Gastrocnemius medialis (tissue), 4 donors: ENCODE measurements at regions not wholly inside any gene's neighbourhood (a gene's known extent, or its start where the extent isn't known, plus 50 kb on each side); places are given as distances from the start of the nearest gene placed in this dataset.

Experiments
- CTCF ChIP-seq, 5 experiments: fragments of 450-650 bp in 3 of 5; fragments of 200-600 bp in 2 of 5; sonication (generic) in 2 of 5; IDR thresholded peaks in 4 of 5; conservative IDR thresholded peaks in 1 of 5; 1 replicate in 4 of 5; 2 replicates in 1 of 5; pipeline ENCODE4 v1.5.1; 2016 to 2019; ENCODE audit warnings: antibody characterized with exemption in 5 of 5, mild to moderate bottlenecking in 3 of 5, moderate library complexity in 3 of 5
- POLR2A ChIP-seq, 2 donors: fragments of 450-650 bp; IDR thresholded peaks; one replicate each; pipeline ENCODE4 v1.6.1; 2017; ENCODE audit warnings: antibody characterized with exemption in 2 of 2, mild to moderate bottlenecking in 2 of 2, moderate library complexity in 2 of 2

- TF ChIP-seq POLR2A (IDR thresholded peaks at IDR 0.05) (no peak), CTCF (IDR thresholded peaks at IDR 0.05 in 4 of 5, conservative IDR thresholded peaks at IDR 0.05 in 1 of 5) (no peak)
Measured at GRCh38 chr9:124196814-124197176, 61.0 kb upstream of the NEK6 start.
